Caco-2 (cell line): ENCODE measurements at regions not wholly inside any gene's neighbourhood (a gene's known extent, or its start where the extent isn't known, plus 50 kb on each side); places are given as distances from the start of the nearest gene placed in this dataset.

Experiments
- BruUV-seq: library from RNA; stranded (reverse); fragments of 400-500 nt; replicated peaks from 2 replicates; lab custom pipeline; 2021; lab: Mats Ljungman, UMichigan
- CTCF ChIA-PET: fragments of 300-600 bp; sonication (Branson Sonifier 250); formaldehyde crosslinking; loops from one replicate; lab custom pipeline; 2022; ENCODE audit warnings: antibody characterized with exemption; lab: Charles Lee
- POLR2A ChIA-PET: fragments of 300-600 bp; sonication (Branson Sonifier 250); formaldehyde crosslinking; loops from one replicate; lab custom pipeline; 2022; ENCODE audit warnings: antibody characterized with exemption; lab: Charles Lee
- DNase-seq, 2 experiments: peaks; one replicate each; pipeline versions ENCODE4 v3.0.0 to v3.0.0-alpha.2; 2020 to 2022
- H3K27me3 ChIP-seq: replicated peaks from 2 replicates; pipeline ENCODE4 v1.6.0; 2011; ENCODE audit warnings: low read length; ENCODE audit not compliant: control insufficient read depth, insufficient read depth
- H3K36me3 ChIP-seq: 2 replicates; pipeline ENCODE4 v1.5.1; 2011; ENCODE audit warnings: low read length; ENCODE audit not compliant: control insufficient read depth, insufficient read depth
- H3K4me1 ChIP-seq: fragments of 250-450 bp; sonication (Bioruptor Pico); 2 replicates; pipeline ENCODE4 v1.5.1; 2020; ENCODE audit warnings: mild to moderate bottlenecking
- H3K4me3 ChIP-seq: 2 replicates; pipeline ENCODE4 v1.5.1; 2011; ENCODE audit warnings: low read depth, mild to moderate bottlenecking, control low read depth, low read length
- H3K9me3 ChIP-seq: fragments of 250-450 bp; sonication (Bioruptor Pico); 2 replicates; pipeline ENCODE4 v1.5.1; 2020; ENCODE audit warnings: mild to moderate bottlenecking, moderate library complexity
- H3K27ac Mint-ChIP-seq: one replicate; pipeline ENCODE4 v1.8.0; 2022; ENCODE audit warnings: mixed read lengths; ENCODE audit not compliant: unreplicated experiment
- H3K27me3 Mint-ChIP-seq: one replicate; pipeline ENCODE4 v1.8.0; 2022; ENCODE audit warnings: mixed read lengths; ENCODE audit not compliant: insufficient read depth, unreplicated experiment
- H3K36me3 Mint-ChIP-seq: one replicate; pipeline ENCODE4 v1.8.0; 2022; ENCODE audit warnings: mild to moderate bottlenecking, mixed read lengths; ENCODE audit not compliant: insufficient read depth, unreplicated experiment
- H3K4me1 Mint-ChIP-seq: one replicate; pipeline ENCODE4 v1.8.0; 2022; ENCODE audit warnings: low read depth, mixed read lengths; ENCODE audit not compliant: unreplicated experiment
- H3K4me3 Mint-ChIP-seq: one replicate; pipeline ENCODE4 v1.8.0; 2022; ENCODE audit warnings: mild to moderate bottlenecking, moderate library complexity, mixed read lengths; ENCODE audit not compliant: unreplicated experiment
- H3K9me3 Mint-ChIP-seq: one replicate; pipeline ENCODE4 v1.8.0; 2022; ENCODE audit warnings: mixed read lengths; ENCODE audit not compliant: unreplicated experiment
- intact Hi-C: fragments of 100-400 bp; cut with micrococcal nuclease; formaldehyde crosslinking; loops from one replicate; pipeline ENCODE4 v1.10.0; 2022; ENCODE audit not compliant: unreplicated experiment
- TF ChIP-seq, protein P1 (sequence below), 2 experiments: fragments of 200-600 bp in 1 of 2; IDR thresholded peaks; 1 replicate in 1 of 2; 2 replicates in 1 of 2; pipeline versions ENCODE4 v1.5.1 to v1.8.0; 2011 to 2022; ENCODE audit warnings: antibody characterized with exemption in 1 of 2, control low read depth in 1 of 2, inconsistent platforms in 1 of 2, low read depth in 1 of 2, low read length in 1 of 2, mild to moderate bottlenecking in 1 of 2, moderate library complexity in 1 of 2; ENCODE audit not compliant: insufficient read depth in 1 of 2, severe bottlenecking in 1 of 2, unreplicated experiment in 1 of 2

- Histone ChIP-seq H3K4me1 (no peaks in the 10 kb centered on the region), H3K9me3 (no peaks in the 10 kb centered on the region), H3K4me3 (no peak overlapping the region), H3K36me3 (no peaks in the 10 kb centered on the region), H3K27me3 (no peaks in the 10 kb centered on the region)
- TF ChIP-seq, protein P1, sequence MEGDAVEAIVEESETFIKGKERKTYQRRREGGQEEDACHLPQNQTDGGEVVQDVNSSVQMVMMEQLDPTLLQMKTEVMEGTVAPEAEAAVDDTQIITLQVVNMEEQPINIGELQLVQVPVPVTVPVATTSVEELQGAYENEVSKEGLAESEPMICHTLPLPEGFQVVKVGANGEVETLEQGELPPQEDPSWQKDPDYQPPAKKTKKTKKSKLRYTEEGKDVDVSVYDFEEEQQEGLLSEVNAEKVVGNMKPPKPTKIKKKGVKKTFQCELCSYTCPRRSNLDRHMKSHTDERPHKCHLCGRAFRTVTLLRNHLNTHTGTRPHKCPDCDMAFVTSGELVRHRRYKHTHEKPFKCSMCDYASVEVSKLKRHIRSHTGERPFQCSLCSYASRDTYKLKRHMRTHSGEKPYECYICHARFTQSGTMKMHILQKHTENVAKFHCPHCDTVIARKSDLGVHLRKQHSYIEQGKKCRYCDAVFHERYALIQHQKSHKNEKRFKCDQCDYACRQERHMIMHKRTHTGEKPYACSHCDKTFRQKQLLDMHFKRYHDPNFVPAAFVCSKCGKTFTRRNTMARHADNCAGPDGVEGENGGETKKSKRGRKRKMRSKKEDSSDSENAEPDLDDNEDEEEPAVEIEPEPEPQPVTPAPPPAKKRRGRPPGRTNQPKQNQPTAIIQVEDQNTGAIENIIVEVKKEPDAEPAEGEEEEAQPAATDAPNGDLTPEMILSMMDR (IDR thresholded peaks at IDR 0.05; ENCODE audit: insufficient read depth in 1 of 2, low read depth in 1 of 2, low read length in 1 of 2, severe bottlenecking in 1 of 2, unreplicated experiment in 1 of 2), result no peak
- Mint-ChIP-seq H3K9me3 (no peaks in the 10 kb centered on the region), H3K4me3 (no peak overlapping the region), H3K27me3 (no peaks in the 10 kb centered on the region), H3K27ac (no peak overlapping the region), H3K4me1 (no peaks in the 10 kb centered on the region), H3K36me3 (no peaks in the 10 kb centered on the region)
- POLR2A ChIA-PET, result no interaction called here
- CTCF ChIA-PET, result no interaction called here
- BruUV-seq, result no TSS peak
- intact Hi-C loops, result no loop called here
- DNase-seq, result no peak
These were observed 715.7 kb upstream of the HTR2C start for GRCh38 chrX:113868177-113868576.

- H3K27me3 ChIP-seq, result no peaks in the 10 kb centered on the region
- Mint-ChIP-seq H3K9me3 (no peaks in the 10 kb centered on the region), H3K4me3 (no peak overlapping the region), H3K4me1 (peaks cover 9% of the 10 kb centered on the region), H3K27ac (no peak overlapping the region), H3K36me3 (no peaks in the 10 kb centered on the region), H3K27me3 (no peaks in the 10 kb centered on the region)
- no TSS peak for BruUV-seq
- H3K4me1 ChIP-seq, result peaks cover 11% of the 10 kb centered on the region
- H3K36me3 ChIP-seq, result no peaks in the 10 kb centered on the region
- H3K9me3 ChIP-seq, result no peaks in the 10 kb centered on the region
- intact Hi-C loops, result no loop called here
- no peak overlapping the region for H3K4me3 ChIP-seq
- ChIA-PET POLR2A (no interaction called here), CTCF (no interaction called here)
- DNase-seq, result no peak
- TF ChIP-seq, protein P1 (IDR thresholded peaks at IDR 0.05; ENCODE audit: insufficient read depth in 1 of 2, low read depth in 1 of 2, low read length in 1 of 2, severe bottlenecking in 1 of 2, unreplicated experiment in 1 of 2), result no peak
These were observed 734.5 kb upstream of the HTR2C start for GRCh38 chrX:113849408-113849807.

DNA sequence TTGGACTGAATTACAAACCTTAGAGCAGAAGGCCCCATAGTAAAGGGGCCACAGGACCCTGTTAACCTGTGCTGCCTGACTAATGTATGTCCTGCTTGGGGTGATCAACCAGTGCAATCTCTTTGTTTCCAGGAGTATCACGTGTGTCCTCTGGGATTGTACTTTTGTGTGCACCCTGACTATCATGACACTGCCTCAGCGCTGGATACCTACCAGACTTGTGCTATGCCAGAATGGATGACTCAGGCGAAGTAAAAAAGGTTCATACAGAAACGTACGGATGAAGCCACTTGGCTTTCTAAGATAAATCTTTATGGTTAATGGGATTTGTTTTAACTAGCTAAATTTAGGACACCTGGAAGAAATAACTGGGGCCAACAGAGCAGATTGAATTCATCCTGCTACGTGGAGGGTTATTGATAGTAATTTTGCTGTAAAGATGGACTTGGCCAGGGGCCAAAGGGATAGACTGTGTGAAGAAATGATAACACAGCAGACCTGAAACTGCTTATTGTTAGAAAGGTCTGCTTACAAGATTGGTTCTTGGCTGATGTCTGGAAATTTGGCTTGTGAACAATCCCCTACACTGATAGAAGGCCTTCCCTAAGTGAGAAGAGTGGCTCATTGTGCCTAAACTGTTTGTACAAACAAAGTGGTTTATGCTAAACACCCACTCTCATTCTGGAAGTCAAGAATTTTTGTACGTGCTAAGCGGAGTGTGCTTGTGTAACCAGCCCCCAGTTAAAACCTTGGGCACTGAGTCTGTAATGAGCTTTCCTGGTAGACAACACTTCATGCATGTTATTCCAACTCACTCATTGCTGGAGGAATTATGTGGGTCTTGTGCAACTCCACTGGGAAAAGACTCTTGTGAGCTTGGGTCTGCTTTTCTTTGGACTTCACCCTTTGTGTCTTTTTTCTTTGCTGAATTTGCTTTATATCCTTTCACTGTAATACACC, 750.5 kb upstream of the HTR2C start:
- TF ChIP-seq, protein P1 (IDR thresholded peaks at IDR 0.05; ENCODE audit: insufficient read depth in 1 of 2, low read depth in 1 of 2, low read length in 1 of 2, severe bottlenecking in 1 of 2, unreplicated experiment in 1 of 2), result no peak
- Mint-ChIP-seq H3K4me3 (no peak overlapping the region), H3K9me3 (no peaks in the 10 kb centered on the region), H3K36me3 (no peaks in the 10 kb centered on the region), H3K27ac (no peak overlapping the region), H3K27me3 (no peaks in the 10 kb centered on the region), H3K4me1 (peaks cover 6% of the 10 kb centered on the region)
- Histone ChIP-seq H3K4me3 (no peak overlapping the region), H3K36me3 (no peaks in the 10 kb centered on the region), H3K4me1 (no peaks in the 10 kb centered on the region), H3K27me3 (no peaks in the 10 kb centered on the region), H3K9me3 (no peaks in the 10 kb centered on the region)
- CTCF ChIA-PET, result no interaction called here
- POLR2A ChIA-PET, result no interaction called here
- intact Hi-C loops, result no loop called here
- no TSS peak for BruUV-seq
- no peak for DNase-seq
